ENCODE measurements at regions not wholly inside any gene's neighbourhood (a gene's known extent, or its start where the extent isn't known, plus 50 kb on each side); places are given as distances from the start of the nearest gene placed in this dataset.

GRCh38 chr9:88722753-88723152 is 187.8 kb downstream of the NXNL2 start:
- no peak overlapping the region for H3K27ac Mint-ChIP-seq
- H3K4me1 Mint-ChIP-seq (ENCODE audit: low read depth): no peaks in the 10 kb centered on the region
- H3K4me3 Mint-ChIP-seq: no peak overlapping the region
- H3K36me3 Mint-ChIP-seq (ENCODE audit: low read depth): no peaks in the 10 kb centered on the region
- no peak for ATAC-seq
- CTCF ChIA-PET: no interaction called here
- H3K9me3 Mint-ChIP-seq: no peaks in the 10 kb centered on the region
- intact Hi-C loops (cut with micrococcal nuclease): no loop called here
- POLR2A ChIA-PET: no interaction called here
- H3K27me3 Mint-ChIP-seq: peaks cover 13% of the 10 kb centered on the region
- no peak for TF ChIP-seq CTCF (IDR thresholded peaks at IDR 0.05)
- no peak for DNase-seq

- intact Hi-C loops (cut with micrococcal nuclease): no loop called here
- no peak for TF ChIP-seq CTCF (IDR thresholded peaks at IDR 0.05)
- H3K4me3 Mint-ChIP-seq: no peak overlapping the region
- ChIA-PET POLR2A (no interaction called here), CTCF (no interaction called here)
- H3K27ac Mint-ChIP-seq: no peak overlapping the region
- peaks cover 15% of the 10 kb centered on the region for H3K27me3 Mint-ChIP-seq
- no peak for DNase-seq
- H3K9me3 Mint-ChIP-seq: no peaks in the 10 kb centered on the region
- no peaks in the 10 kb centered on the region for H3K36me3 Mint-ChIP-seq (ENCODE audit: low read depth)
- no peak for ATAC-seq
- no peaks in the 10 kb centered on the region for H3K4me1 Mint-ChIP-seq (ENCODE audit: low read depth)
These were observed 188.8 kb downstream of the NXNL2 start for GRCh38 chr9:88723751-88724150.

GRCh38 chr9:88724331-88724730 is 189.4 kb downstream of the NXNL2 start:
- ChIA-PET CTCF (no interaction called here), POLR2A (no interaction called here)
- peaks cover 19% of the 10 kb centered on the region for H3K27me3 Mint-ChIP-seq
- H3K27ac Mint-ChIP-seq: no peak overlapping the region
- no peak for DNase-seq
- no peak for TF ChIP-seq CTCF (IDR thresholded peaks at IDR 0.05)
- intact Hi-C loops (cut with micrococcal nuclease): no loop called here
- H3K36me3 Mint-ChIP-seq (ENCODE audit: low read depth): no peaks in the 10 kb centered on the region
- H3K4me3 Mint-ChIP-seq: no peak overlapping the region
- ATAC-seq: no peak
- no peaks in the 10 kb centered on the region for H3K4me1 Mint-ChIP-seq (ENCODE audit: low read depth)
- H3K9me3 Mint-ChIP-seq: no peaks in the 10 kb centered on the region

GRCh38 chr9:88725300-88726019 is 190.5 kb downstream of the NXNL2 start:
- peaks cover 17% of the 10 kb centered on the region for H3K27me3 Mint-ChIP-seq
- no peaks in the 10 kb centered on the region for H3K36me3 Mint-ChIP-seq (ENCODE audit: low read depth)
- no peak for TF ChIP-seq CTCF (IDR thresholded peaks at IDR 0.05)
- DNase-seq (no peak), ATAC-seq (no peak)
- no peaks in the 10 kb centered on the region for H3K4me1 Mint-ChIP-seq (ENCODE audit: low read depth)
- CTCF ChIA-PET: no interaction called here
- no peaks in the 10 kb centered on the region for H3K9me3 Mint-ChIP-seq
- intact Hi-C loops (cut with micrococcal nuclease): no loop called here
- no peak overlapping the region for H3K4me3 Mint-ChIP-seq
- H3K27ac Mint-ChIP-seq: no peak overlapping the region
- POLR2A ChIA-PET: no interaction called here

- Mint-ChIP-seq H3K27me3 (peaks cover 19% of the 10 kb centered on the region), H3K36me3 (ENCODE audit: low read depth) (no peaks in the 10 kb centered on the region), H3K4me1 (ENCODE audit: low read depth) (no peaks in the 10 kb centered on the region), H3K27ac (no peak overlapping the region), H3K9me3 (no peaks in the 10 kb centered on the region), H3K4me3 (no peak overlapping the region)
- ATAC-seq (no peak), DNase-seq (no peak)
- CTCF ChIA-PET: no interaction called here
- TF ChIP-seq CTCF (IDR thresholded peaks at IDR 0.05): no peak
- intact Hi-C loops (cut with micrococcal nuclease): no loop called here
- POLR2A ChIA-PET: no interaction called here
These were observed 191.8 kb downstream of the NXNL2 start for GRCh38 chr9:88726803-88727202.

Measured in activated CD8-positive, alpha-beta T cell treated with anti-CD3 and anti-CD28 coated beads for 36 hours (primary cell).